ENCODE measurements at regions not wholly inside any gene's neighbourhood (a gene's known extent, or its start where the extent isn't known, plus 50 kb on each side); places are given as distances from the start of the nearest gene placed in this dataset.

GRCh38 chr14:65357113-65357512 is 55.4 kb upstream of the FUT8 start:
- TF ChIP-seq NRF1 (IDR thresholded peaks at IDR 0.05; ENCODE audit: low read depth, low read length), result no peak
- TF ChIP-seq POLR2AphosphoS5 (IDR thresholded peaks at IDR 0.05; ENCODE audit: low read depth, low read length), result no peak
- no peak for TF ChIP-seq CTCF (IDR thresholded peaks at IDR 0.05)
- TF ChIP-seq EP300 (IDR thresholded peaks at IDR 0.05; ENCODE audit: borderline replicate concordance in 1 of 2, low read depth in 1 of 2, low read length in 1 of 2), result no peak

All from SK-N-SH (cell line).